MM.1S (cell line): ENCODE measurements at regions not wholly inside any gene's neighbourhood (a gene's known extent, or its start where the extent isn't known, plus 50 kb on each side); places are given as distances from the start of the nearest gene placed in this dataset.

Source experiments
- CTCF ChIP-seq: fragments of 300-600 bp; sonication (generic); IDR thresholded peaks from 2 replicates; pipeline ENCODE4 v1.5.1; 2016; ENCODE audit warnings: antibody characterized with exemption, low read length, mixed read lengths
- EZH2phosphoT487 ChIP-seq: fragments of 300-600 bp; sonication (generic); IDR thresholded peaks from 2 replicates; pipeline ENCODE4 v1.6.1; 2018; ENCODE audit warnings: antibody characterized with exemption, low read length

- TF ChIP-seq CTCF, result no peak
- TF ChIP-seq EZH2phosphoT487, result no peak
Observed at GRCh38 chr10:60487543-60487942, 97.9 kb upstream of the ANK3 start.
